Astrocyte (in vitro differentiated cells and primary cell): ENCODE measurements at regions not wholly inside any gene's neighbourhood (a gene's known extent, or its start where the extent isn't known, plus 50 kb on each side); places are given as distances from the start of the nearest gene placed in this dataset.

ENCODE experiments used
- DNase-seq: peaks from one replicate; pipeline ENCODE4 v3.0.0-alpha.2; 2010; ENCODE audit warnings: low read depth
- FAIRE-seq: peaks from 2 replicates; lab custom pipeline; 2011; peaks lifted over from hg19 to GRCh38; lab: Jason Lieb, UNC
- H2AFZ ChIP-seq: 2 replicates; pipeline ENCODE4 v1.6.0; 2012; ENCODE audit warnings: low read depth, low read length, inconsistent platforms
- H3K27ac ChIP-seq: 2 replicates; pipeline ENCODE4 v1.5.1; 2011; ENCODE audit warnings: low read depth, low read length, inconsistent platforms
- H3K27me3 ChIP-seq: 2 replicates; pipeline ENCODE4 v1.6.0; 2011; ENCODE audit warnings: low read length, inconsistent platforms; ENCODE audit not compliant: insufficient read depth
- H3K36me3 ChIP-seq: 2 replicates; pipeline ENCODE4 v1.5.1; 2011; ENCODE audit warnings: low read length, inconsistent platforms; ENCODE audit not compliant: insufficient read depth
- H3K4me1 ChIP-seq: 2 replicates; pipeline ENCODE4 v1.5.1; 2011; ENCODE audit warnings: low read length, inconsistent platforms; ENCODE audit not compliant: insufficient read depth
- H3K4me2 ChIP-seq: 2 replicates; pipeline ENCODE4 v1.6.0; 2012; ENCODE audit warnings: low read length, inconsistent platforms
- H3K4me3 ChIP-seq: 2 replicates; pipeline ENCODE4 v1.5.1; 2011; ENCODE audit warnings: low read depth, mild to moderate bottlenecking, low read length, inconsistent platforms; ENCODE audit not compliant: insufficient read depth
- H3K79me2 ChIP-seq: 2 replicates; pipeline ENCODE4 v1.6.0; 2012; ENCODE audit warnings: mild to moderate bottlenecking, low read length, inconsistent platforms; ENCODE audit not compliant: insufficient read depth
- H3K9ac ChIP-seq: 2 replicates; pipeline ENCODE4 v1.6.0; 2012; ENCODE audit warnings: mild to moderate bottlenecking, low read length, inconsistent platforms
- H3K9me3 ChIP-seq: 2 replicates; pipeline ENCODE4 v1.5.1; 2012; ENCODE audit warnings: low read depth, mild to moderate bottlenecking, low read length, inconsistent platforms; ENCODE audit not compliant: insufficient read depth
- H4K20me1 ChIP-seq: 2 replicates; pipeline ENCODE4 v1.6.0; 2012; ENCODE audit warnings: low read length, inconsistent platforms; ENCODE audit not compliant: insufficient read depth
- H3K27ac Mint-ChIP-seq: one replicate; pipeline ENCODE4 v1.8.0; 2021; ENCODE audit warnings: mild to moderate bottlenecking, mixed read lengths; ENCODE audit not compliant: unreplicated experiment
- H3K27me3 Mint-ChIP-seq: one replicate; pipeline ENCODE4 v1.8.0; 2021; ENCODE audit warnings: low read depth, mixed read lengths; ENCODE audit not compliant: unreplicated experiment
- H3K36me3 Mint-ChIP-seq: one replicate; pipeline ENCODE4 v1.8.0; 2021; ENCODE audit warnings: low read depth, mixed read lengths; ENCODE audit not compliant: unreplicated experiment
- H3K4me1 Mint-ChIP-seq: one replicate; pipeline ENCODE4 v1.8.0; 2021; ENCODE audit warnings: low read depth, mixed read lengths; ENCODE audit not compliant: unreplicated experiment
- H3K4me3 Mint-ChIP-seq: one replicate; pipeline ENCODE4 v1.8.0; 2021; ENCODE audit warnings: mild to moderate bottlenecking, moderate library complexity, mixed read lengths; ENCODE audit not compliant: unreplicated experiment
- H3K9me3 Mint-ChIP-seq: one replicate; pipeline ENCODE4 v1.8.0; 2021; ENCODE audit warnings: mild to moderate bottlenecking, mixed read lengths; ENCODE audit not compliant: unreplicated experiment
- CTCF ChIP-seq: IDR thresholded peaks from 2 replicates; pipeline ENCODE4 v1.5.1; 2011; ENCODE audit warnings: low read depth, mild to moderate bottlenecking, inconsistent platforms, low read length, moderate library complexity; ENCODE audit not compliant: insufficient read depth
- EZH2 ChIP-seq: IDR thresholded peaks from 2 replicates; pipeline ENCODE4 v1.6.1; 2012; ENCODE audit warnings: mild to moderate bottlenecking, low read length, inconsistent platforms; ENCODE audit not compliant: insufficient read depth

- H3K27ac ChIP-seq: no peak overlapping the region
- Mint-ChIP-seq H3K27ac (no peak overlapping the region), H3K4me3 (no peak overlapping the region), H3K9me3 (peaks cover 7% of the 10 kb centered on the region), H3K36me3 (no peaks in the 10 kb centered on the region), H3K4me1 (no peaks in the 10 kb centered on the region), H3K27me3 (peaks cover 43% of the 10 kb centered on the region)
- FAIRE-seq (no peak), DNase-seq (no peak)
- no peak overlapping the region for H3K4me2 ChIP-seq
- H3K27me3 ChIP-seq: no peaks in the 10 kb centered on the region
- no peak overlapping the region for H2AFZ ChIP-seq
- TF ChIP-seq EZH2 (no peak), CTCF (no peak)
- H3K4me1 ChIP-seq: no peaks in the 10 kb centered on the region
- no peaks in the 10 kb centered on the region for H3K79me2 ChIP-seq
- no peak overlapping the region for H3K4me3 ChIP-seq
- H3K9ac ChIP-seq: no peak overlapping the region
- H4K20me1 ChIP-seq: no peaks in the 10 kb centered on the region
- H3K36me3 ChIP-seq: no peaks in the 10 kb centered on the region
- H3K9me3 ChIP-seq: no peaks in the 10 kb centered on the region
Observed at GRCh38 chr6:16976385-16977183, 125.3 kb upstream of the STMND1 start.

GRCh38 chr6:16974704-16975359 lies 127.0 kb upstream of the STMND1 start:
- H3K4me3 Mint-ChIP-seq: no peak overlapping the region
- no peak overlapping the region for H3K4me2 ChIP-seq
- H3K36me3 Mint-ChIP-seq: no peaks in the 10 kb centered on the region
- no peaks in the 10 kb centered on the region for H3K4me1 ChIP-seq
- no peak overlapping the region for H3K9ac ChIP-seq
- H3K27me3 ChIP-seq: no peaks in the 10 kb centered on the region
- no peak overlapping the region for H3K27ac Mint-ChIP-seq
- H3K9me3 ChIP-seq: no peaks in the 10 kb centered on the region
- peaks cover 5% of the 10 kb centered on the region for H3K4me1 Mint-ChIP-seq
- no peak for FAIRE-seq
- no peaks in the 10 kb centered on the region for H3K79me2 ChIP-seq
- no peak overlapping the region for H3K27ac ChIP-seq
- peaks cover 7% of the 10 kb centered on the region for H3K9me3 Mint-ChIP-seq
- no peaks in the 10 kb centered on the region for H4K20me1 ChIP-seq
- no peak for DNase-seq
- TF ChIP-seq EZH2: no peak
- TF ChIP-seq CTCF: no peak
- no peak overlapping the region for H3K4me3 ChIP-seq
- H3K36me3 ChIP-seq: no peaks in the 10 kb centered on the region
- no peak overlapping the region for H2AFZ ChIP-seq
- H3K27me3 Mint-ChIP-seq: peaks cover 42% of the 10 kb centered on the region

GRCh38 chr6:16974387-16974673 lies 127.5 kb upstream of the STMND1 start:
- H3K27ac ChIP-seq: no peak overlapping the region
- no peak overlapping the region for H2AFZ ChIP-seq
- no peak for TF ChIP-seq EZH2
- no peak for TF ChIP-seq CTCF
- FAIRE-seq (no peak), DNase-seq (no peak)
- H4K20me1 ChIP-seq: no peaks in the 10 kb centered on the region
- H3K9me3 ChIP-seq: no peaks in the 10 kb centered on the region
- no peak overlapping the region for H3K4me3 Mint-ChIP-seq
- no peaks in the 10 kb centered on the region for H3K36me3 Mint-ChIP-seq
- peaks cover 39% of the 10 kb centered on the region for H3K27me3 Mint-ChIP-seq
- no peaks in the 10 kb centered on the region for H3K27me3 ChIP-seq
- H3K4me1 ChIP-seq: no peaks in the 10 kb centered on the region
- no peaks in the 10 kb centered on the region for H3K36me3 ChIP-seq
- H3K4me3 ChIP-seq: no peak overlapping the region
- peaks cover 5% of the 10 kb centered on the region for H3K4me1 Mint-ChIP-seq
- H3K4me2 ChIP-seq: no peak overlapping the region
- H3K27ac Mint-ChIP-seq: no peak overlapping the region
- peaks cover 5% of the 10 kb centered on the region for H3K9me3 Mint-ChIP-seq
- H3K79me2 ChIP-seq: no peaks in the 10 kb centered on the region
- no peak overlapping the region for H3K9ac ChIP-seq
